A549 (cell line): ENCODE measurements at regions not wholly inside any gene's neighbourhood (a gene's known extent, or its start where the extent isn't known, plus 50 kb on each side); places are given as distances from the start of the nearest gene placed in this dataset.
"Not testable (repeated sequence)": the region's sequence is repeated elsewhere in the genome, so short reads cannot be mapped to it uniquely, and the experiment has no call there.

Experiments used
- ATAC-seq, 2 experiments: fragments of 200-7000 bp in 1 of 2; fragments of >200 bp in 1 of 2; cut with Nextera tagmentation in 1 of 2; cut with Tn5 transposase in 1 of 2; 3 replicates each; pipeline versions ENCODE4 v1.8.0 to v1.9.1; 2018 to 2020; ENCODE audit warnings: mild to moderate bottlenecking in 1 of 2, moderate library complexity in 1 of 2
- CTCF ChIA-PET: fragments of 300-600 bp; sonication (Branson Sonifier 250); formaldehyde crosslinking; extraction: SDS; loops from one replicate; lab custom pipeline; 2021; ENCODE audit warnings: antibody characterized with exemption, inconsistent platforms; lab: Yijun Ruan, JAX
- POLR2A ChIA-PET: fragments of 350-600 bp; formaldehyde crosslinking; extraction: SDS; loops from one replicate; lab custom pipeline; 2021; ENCODE audit warnings: antibody characterized with exemption, inconsistent platforms; lab: Yijun Ruan, JAX
- DNase-seq, 2 experiments: peaks; one replicate each; pipeline versions ENCODE4 v3.0.0 to v3.0.0-alpha.2; 2011 to 2016; ENCODE audit warnings: low read depth in 1 of 2, low spot score in 1 of 2
- FAIRE-seq: peaks from 2 replicates; lab custom pipeline; 2011; peaks lifted over from hg19 to GRCh38; lab: Jason Lieb, UNC
- H3K27ac ChIP-seq, 2 experiments: fragments of >200 bp; sonication (Bioruptor Twin); formaldehyde crosslinking; 3 replicates each; pipeline ENCODE4 v1.5.1; 2016 to 2017
- H3K4me1 ChIP-seq: fragments of >200 bp; sonication (Bioruptor Twin); formaldehyde crosslinking; 3 replicates; pipeline ENCODE4 v1.6.1; 2016
- H3K4me2 ChIP-seq: fragments of >200 bp; sonication (Bioruptor Twin); formaldehyde crosslinking; 3 replicates; pipeline ENCODE4 v1.6.1; 2016
- H3K4me3 ChIP-seq: fragments of >200 bp; sonication (Bioruptor Twin); formaldehyde crosslinking; 3 replicates; pipeline ENCODE4 v1.5.1; 2016
- H3K9me3 ChIP-seq: fragments of >200 bp; sonication (Bioruptor Twin); formaldehyde crosslinking; 3 replicates; pipeline ENCODE4 v1.6.1; 2016
- CBX8 ChIP-seq: fragments of 200-600 bp; sonication (generic); IDR thresholded peaks from 2 replicates; pipeline ENCODE4 v1.6.1; 2016
- CHD4 ChIP-seq: fragments of 200-600 bp; sonication (generic); IDR thresholded peaks from 2 replicates; pipeline ENCODE4 v1.6.1; 2016; ENCODE audit warnings: antibody characterized with exemption, mild to moderate bottlenecking, borderline replicate concordance
- ESRRA ChIP-seq: fragments of 150-350 bp; IDR thresholded peaks from 2 replicates; pipeline ENCODE4 v1.6.1; 2014; ENCODE audit warnings: mild to moderate bottlenecking, low read length, borderline replicate concordance
- HOXB13 ChIP-seq: fragments of 250-450 bp; sonication (Bioruptor Pico); IDR thresholded peaks from 2 replicates; pipeline ENCODE4 v1.5.0; 2020; ENCODE audit warnings: low read depth, mild to moderate bottlenecking, moderate library complexity
- NFE2L2 ChIP-seq: fragments of 150-350 bp; conservative IDR thresholded peaks from 2 replicates; pipeline ENCODE4 v1.6.1; 2014; ENCODE audit warnings: low read length
- NR3C1 ChIP-seq: fragments of >200 bp; sonication (Bioruptor Twin); formaldehyde crosslinking; IDR thresholded peaks from 3 replicates; pipeline ENCODE4 v1.6.1; 2017
- PHF8 ChIP-seq: fragments of 200-600 bp; sonication (generic); IDR thresholded peaks from 2 replicates; pipeline ENCODE4 v1.6.1; 2016; ENCODE audit warnings: low read depth, mild to moderate bottlenecking, antibody characterized with exemption, moderate library complexity, borderline replicate concordance
- RAD21 ChIP-seq, 2 experiments: fragments of >200 bp in 1 of 2; sonication (Bioruptor Twin) in 1 of 2; formaldehyde crosslinking in 1 of 2; IDR thresholded peaks in 1 of 2; conservative IDR thresholded peaks in 1 of 2; 2 replicates in 1 of 2; 3 replicates in 1 of 2; pipeline ENCODE4 v1.6.1; 2012 to 2018; ENCODE audit warnings: inconsistent platforms in 1 of 2
- RNF2 ChIP-seq: fragments of 200-600 bp; sonication (generic); IDR thresholded peaks from 2 replicates; pipeline ENCODE4 v1.6.1; 2016; ENCODE audit warnings: low read depth, mild to moderate bottlenecking, antibody characterized with exemption, moderate library complexity, borderline replicate concordance
- ZSCAN20 ChIP-seq: fragments of 250-450 bp; sonication (Bioruptor Pico); IDR thresholded peaks from 2 replicates; pipeline ENCODE4 v1.8.0; 2022; ENCODE audit warnings: mild to moderate bottlenecking, moderate library complexity
- WGBS: methylation state at CpG from one replicate; pipeline ENCODE4 v1.1.6; 2017; ENCODE audit errors: missing lambda C conversion rate; 5-methylcytosine and 5-hydroxymethylcytosine counted together
- TF ChIP-seq, protein P1 (sequence below): fragments of >200 bp; sonication (Bioruptor Twin); formaldehyde crosslinking; IDR thresholded peaks from 3 replicates; pipeline ENCODE4 v1.5.1; 2016
- TF ChIP-seq, protein P2 (sequence below): fragments of 450-650 bp; IDR thresholded peaks from 2 replicates; pipeline ENCODE4 v1.6.1; 2014; ENCODE audit warnings: antibody characterized with exemption

DNA sequence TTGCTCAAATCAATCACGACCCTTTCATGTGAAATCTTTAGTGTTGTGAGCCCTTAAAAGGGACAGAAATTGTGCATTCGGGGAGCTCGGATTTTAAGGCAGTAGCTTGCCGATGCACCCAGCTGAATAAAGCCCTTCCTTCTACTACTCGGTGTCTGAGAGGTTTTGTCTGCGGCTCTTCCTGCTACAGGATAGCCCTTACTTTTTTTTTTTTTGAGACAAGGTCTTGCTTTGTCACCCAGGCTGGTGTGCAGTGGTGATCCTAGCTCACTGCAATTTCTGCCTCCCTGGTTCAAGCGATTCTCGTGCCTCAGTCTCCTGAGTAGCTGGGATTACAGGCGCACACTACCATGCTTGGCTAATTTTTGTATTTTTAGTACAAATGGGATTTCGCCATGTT lies 56.4 kb upstream of the DPPA4 start:
- ATAC-seq, DNase-seq, CTCF ChIA-PET, H3K4me2 ChIP-seq, H3K4me3 ChIP-seq, H3K9me3 ChIP-seq, POLR2A ChIA-PET, H3K4me1 ChIP-seq, H3K27ac ChIP-seq, FAIRE-seq: not testable (repeated sequence)
- WGBS, result 89% methylated on average over 10 of the region's 10 CpGs

DNA sequence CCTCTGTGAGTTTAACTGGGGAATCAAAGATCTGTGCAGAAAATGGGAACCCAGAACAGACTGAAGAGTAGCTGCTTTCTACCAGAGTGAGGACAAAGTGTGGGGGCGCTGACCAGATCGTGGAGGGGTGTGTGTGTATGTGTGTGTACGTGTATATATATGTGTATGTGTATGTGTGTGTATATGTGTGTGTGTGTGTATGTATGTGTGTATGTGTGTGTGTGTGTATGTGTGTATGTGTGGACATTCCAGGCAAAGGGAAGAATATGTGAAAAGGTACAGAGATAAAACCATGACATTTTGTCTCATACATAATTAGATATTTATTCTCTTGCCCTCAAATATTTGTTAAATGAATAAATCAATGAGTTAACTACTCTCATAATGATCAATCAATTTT lies 54.9 kb upstream of the DPPA4 start:
- H3K27ac ChIP-seq, result no peak overlapping the region
- no peak overlapping the region for H3K4me3 ChIP-seq
- no peaks in the 10 kb centered on the region for H3K4me1 ChIP-seq
- 84% methylated on average over 3 of the region's 3 CpGs for WGBS
- FAIRE-seq (no peak), ATAC-seq (no peak), DNase-seq (no peak)
- no peak overlapping the region for H3K4me2 ChIP-seq
- TF ChIP-seq CBX8, result no peak
- TF ChIP-seq NFE2L2, result no peak
- TF ChIP-seq RAD21 (conservative IDR thresholded peaks at IDR 0.05 in 1 of 2, IDR thresholded peaks at IDR 0.05 in 1 of 2), result no peak
- TF ChIP-seq ZSCAN20 (CRISPR knock-in tag), result no peak
- CTCF ChIA-PET, result no interaction called here
- POLR2A ChIA-PET, result no interaction called here
- no peaks in the 10 kb centered on the region for H3K9me3 ChIP-seq

DNA sequence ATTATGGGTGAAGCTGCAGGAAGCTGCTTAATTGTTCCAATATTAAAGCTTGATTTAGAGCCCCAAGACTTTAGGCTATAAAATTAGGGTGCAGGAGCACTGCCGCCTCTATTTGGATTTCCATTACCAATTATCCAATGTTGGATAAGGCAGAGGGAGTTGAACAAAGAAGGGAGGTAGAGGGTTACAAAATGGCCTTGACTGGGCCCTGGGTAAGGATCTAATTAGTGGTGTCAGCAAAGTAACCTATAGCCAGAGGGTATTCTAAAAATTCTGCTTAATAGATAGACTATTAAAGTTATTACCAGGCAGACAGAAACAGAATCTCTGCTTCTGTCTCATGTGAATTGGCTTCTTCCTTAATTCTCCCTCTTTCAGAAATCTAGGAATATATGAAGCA lies 50.3 kb upstream of the DPPA4 start:
- CTCF ChIA-PET, result no interaction called here
- DNase-seq (no peak), FAIRE-seq (no peak), ATAC-seq (no peak)
- Histone ChIP-seq H3K4me2 (no peak overlapping the region), H3K4me1 (0 out of 3 replicates have a peak, but pooled peaks cover 5% of the 10 kb centered on the region), H3K4me3 (no peak overlapping the region), H3K9me3 (no peaks in the 10 kb centered on the region), H3K27ac (no peak overlapping the region)
- POLR2A ChIA-PET, result no interaction called here
- WGBS, result 95% methylated on average over 1 of the region's 1 CpG
- TF ChIP-seq ESRRA (no peak), CBX8 (no peak)

DNA sequence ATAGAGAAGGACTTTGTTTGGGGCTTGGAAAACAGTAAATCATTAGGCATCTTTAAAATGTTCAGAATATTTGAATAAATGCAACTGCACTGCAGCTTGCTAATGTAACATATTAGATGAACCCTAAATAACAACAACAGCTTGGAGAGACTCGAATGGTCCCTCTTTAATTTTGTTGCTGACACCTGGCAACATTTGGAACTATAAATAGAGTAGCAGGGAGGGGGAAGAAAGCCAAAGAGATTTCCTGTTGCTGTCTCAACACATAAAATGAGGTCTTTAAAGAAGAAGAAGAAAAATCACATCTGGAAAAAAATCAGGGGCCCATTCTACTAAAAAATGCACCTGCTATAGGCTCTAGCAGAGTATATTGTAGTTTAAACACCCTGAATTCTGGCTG lies 49.9 kb upstream of the DPPA4 start:
- 0 out of 3 replicates have a peak, but pooled peaks cover 5% of the 10 kb centered on the region for H3K4me1 ChIP-seq
- FAIRE-seq, result no peak
- no peak overlapping the region for H3K4me3 ChIP-seq
- ATAC-seq, result no peak
- H3K4me2 ChIP-seq, result no peak overlapping the region
- CTCF ChIA-PET, result interaction anchor here (1.0 kb wide), 1 partner anchor 111 kb away, joined by 4 read pairs; no protein-coding TSS in a partner anchor
- H3K9me3 ChIP-seq, result no peaks in the 10 kb centered on the region
- TF ChIP-seq CHD4 (no peak), HOXB13 (CRISPR knock-in tag) (no peak), PHF8 (no peak), NR3C1 (no peak), RNF2 (no peak)
- TF ChIP-seq, protein P1, sequence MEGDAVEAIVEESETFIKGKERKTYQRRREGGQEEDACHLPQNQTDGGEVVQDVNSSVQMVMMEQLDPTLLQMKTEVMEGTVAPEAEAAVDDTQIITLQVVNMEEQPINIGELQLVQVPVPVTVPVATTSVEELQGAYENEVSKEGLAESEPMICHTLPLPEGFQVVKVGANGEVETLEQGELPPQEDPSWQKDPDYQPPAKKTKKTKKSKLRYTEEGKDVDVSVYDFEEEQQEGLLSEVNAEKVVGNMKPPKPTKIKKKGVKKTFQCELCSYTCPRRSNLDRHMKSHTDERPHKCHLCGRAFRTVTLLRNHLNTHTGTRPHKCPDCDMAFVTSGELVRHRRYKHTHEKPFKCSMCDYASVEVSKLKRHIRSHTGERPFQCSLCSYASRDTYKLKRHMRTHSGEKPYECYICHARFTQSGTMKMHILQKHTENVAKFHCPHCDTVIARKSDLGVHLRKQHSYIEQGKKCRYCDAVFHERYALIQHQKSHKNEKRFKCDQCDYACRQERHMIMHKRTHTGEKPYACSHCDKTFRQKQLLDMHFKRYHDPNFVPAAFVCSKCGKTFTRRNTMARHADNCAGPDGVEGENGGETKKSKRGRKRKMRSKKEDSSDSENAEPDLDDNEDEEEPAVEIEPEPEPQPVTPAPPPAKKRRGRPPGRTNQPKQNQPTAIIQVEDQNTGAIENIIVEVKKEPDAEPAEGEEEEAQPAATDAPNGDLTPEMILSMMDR, result no peak
- TF ChIP-seq, protein P2, sequence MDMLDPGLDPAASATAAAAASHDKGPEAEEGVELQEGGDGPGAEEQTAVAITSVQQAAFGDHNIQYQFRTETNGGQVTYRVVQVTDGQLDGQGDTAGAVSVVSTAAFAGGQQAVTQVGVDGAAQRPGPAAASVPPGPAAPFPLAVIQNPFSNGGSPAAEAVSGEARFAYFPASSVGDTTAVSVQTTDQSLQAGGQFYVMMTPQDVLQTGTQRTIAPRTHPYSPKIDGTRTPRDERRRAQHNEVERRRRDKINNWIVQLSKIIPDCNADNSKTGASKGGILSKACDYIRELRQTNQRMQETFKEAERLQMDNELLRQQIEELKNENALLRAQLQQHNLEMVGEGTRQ, result no peak
- 39% methylated on average over 1 of the region's 1 CpG for WGBS
- POLR2A ChIA-PET, result no interaction called here
- DNase-seq, result no peak
- no peak overlapping the region for H3K27ac ChIP-seq
